IPS-NIHi11 (cell line): ENCODE measurements at regions not wholly inside any gene's neighbourhood (a gene's known extent, or its start where the extent isn't known, plus 50 kb on each side); places are given as distances from the start of the nearest gene placed in this dataset.
"Not testable (repeated sequence)": the region's sequence is repeated elsewhere in the genome, so short reads cannot be mapped to it uniquely, and the experiment has no call there.

Experiments used
- DNase-seq: peaks from one replicate; pipeline ENCODE4 v3.0.0; 2012; ENCODE audit warnings: mixed read lengths, low spot score

DNA sequence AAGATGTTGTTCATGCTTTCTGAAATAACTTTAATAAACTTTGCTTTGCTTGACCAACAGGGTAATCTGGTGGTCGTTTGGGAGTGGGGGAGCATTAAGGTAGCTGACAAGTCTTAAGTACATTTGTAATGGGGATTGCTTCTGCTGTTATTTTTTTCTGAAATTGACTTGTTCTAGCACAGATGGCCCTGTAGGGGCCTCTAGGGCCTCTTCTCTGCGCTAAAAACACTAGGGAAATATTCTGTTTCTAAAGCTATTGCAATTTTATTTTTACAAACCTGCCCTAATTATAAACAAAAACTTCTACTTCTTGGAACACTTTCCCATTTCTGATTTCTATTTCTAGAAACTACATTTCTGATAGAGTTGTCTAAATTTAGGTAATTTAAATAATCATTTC, 191.3 kb upstream of the KCNJ3 start:
- DNase-seq, result peak; percentile 28

DNA sequence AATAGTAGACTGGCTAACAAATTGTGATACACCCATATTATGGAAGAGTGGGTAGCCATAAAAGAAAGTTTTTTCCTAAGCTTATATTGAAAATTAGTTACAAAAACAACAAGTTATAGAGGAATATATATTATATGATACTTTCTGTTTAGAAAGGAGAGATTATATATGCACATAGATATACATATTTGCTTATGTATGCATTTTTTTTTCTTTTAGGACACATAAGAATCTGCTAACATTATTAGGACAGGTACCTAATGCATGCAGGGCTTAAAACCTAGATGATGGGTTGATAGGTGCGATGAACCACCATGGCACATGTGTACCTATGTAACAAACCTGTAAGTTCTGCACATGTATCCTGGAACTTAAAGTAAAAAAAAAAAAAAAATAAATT, 179.6 kb upstream of the KCNJ3 start:
- no peak for DNase-seq

DNA sequence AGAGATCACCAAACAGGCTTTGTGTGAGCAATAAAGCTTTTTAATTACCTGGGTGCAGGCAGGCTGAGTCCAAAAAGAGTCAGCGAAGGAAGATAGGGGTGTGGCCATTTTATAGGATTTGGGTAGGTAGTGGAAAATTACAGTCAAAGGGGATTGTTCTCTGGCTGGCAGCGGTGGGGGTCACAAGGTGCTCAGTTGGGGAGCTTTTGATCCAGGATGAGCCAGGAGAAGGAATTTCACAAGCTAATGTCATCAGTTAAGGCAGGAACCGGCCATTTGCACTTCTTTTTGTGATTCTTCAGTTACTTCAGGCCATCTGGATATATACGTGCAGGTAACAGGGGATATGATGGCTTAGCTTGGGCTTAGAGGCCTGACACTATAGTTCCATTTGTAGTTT, 177.5 kb upstream of the KCNJ3 start:
- DNase-seq, result not testable (repeated sequence)

DNA sequence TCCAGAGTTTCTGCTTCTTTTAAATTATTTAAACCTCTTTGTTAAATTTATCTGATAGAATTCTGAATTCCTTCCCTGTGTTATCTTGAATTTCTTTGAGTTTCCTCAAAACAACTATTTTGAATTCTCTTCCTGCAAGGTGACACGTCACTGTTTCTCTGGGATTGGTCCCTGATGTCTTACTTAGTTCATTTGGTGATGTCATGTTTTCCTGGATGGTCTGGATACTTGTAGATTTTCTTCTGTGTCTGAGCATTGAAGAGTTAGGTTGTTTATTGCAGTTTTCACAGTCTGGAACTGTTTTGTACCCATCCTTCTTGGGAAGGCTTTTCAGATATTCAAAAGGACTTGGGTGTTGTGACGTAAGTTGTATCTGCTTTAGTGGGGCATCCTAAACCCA, 172.3 kb upstream of the KCNJ3 start:
- DNase-seq, result no peak

DNA sequence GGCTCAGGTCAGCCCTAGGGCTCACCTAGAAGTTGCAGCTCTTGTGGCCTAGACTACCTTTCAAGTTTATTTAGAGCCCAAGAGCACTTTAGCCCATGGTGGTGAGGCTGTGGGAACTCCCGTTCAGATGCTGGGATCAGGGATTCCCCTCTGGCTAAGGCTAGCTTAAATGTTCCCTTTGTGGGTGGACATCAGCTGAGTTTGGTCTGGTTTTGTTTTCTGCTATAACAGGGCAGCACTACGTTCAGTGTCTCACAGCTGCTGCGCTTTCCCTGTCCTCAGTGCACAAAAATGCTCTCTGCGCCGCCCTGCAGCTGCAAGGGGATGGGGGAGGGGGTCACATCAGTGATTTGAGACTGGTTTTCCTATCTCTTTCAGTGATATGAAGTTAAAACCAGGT, 170.5 kb upstream of the KCNJ3 start:
- no peak for DNase-seq

DNA sequence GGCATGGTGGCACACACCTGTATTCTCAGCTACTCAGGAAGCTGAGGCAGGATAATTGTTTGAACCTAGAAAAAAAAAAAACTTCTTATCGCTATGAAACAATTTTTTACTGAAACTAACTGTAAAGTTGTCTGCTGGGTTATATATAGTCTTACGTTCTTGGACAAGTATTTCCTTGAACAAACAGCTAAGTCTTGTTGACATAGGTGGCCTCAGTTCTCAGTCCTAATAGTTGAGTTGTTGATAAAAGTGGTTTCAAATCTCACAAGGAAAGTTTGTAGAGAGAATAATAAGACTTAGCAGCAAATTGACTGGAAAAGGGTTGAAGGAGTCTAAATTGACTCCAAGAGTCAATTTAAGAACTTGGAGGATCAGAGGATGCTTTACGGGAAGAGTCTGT, 166.5 kb upstream of the KCNJ3 start:
- no peak for DNase-seq

DNA sequence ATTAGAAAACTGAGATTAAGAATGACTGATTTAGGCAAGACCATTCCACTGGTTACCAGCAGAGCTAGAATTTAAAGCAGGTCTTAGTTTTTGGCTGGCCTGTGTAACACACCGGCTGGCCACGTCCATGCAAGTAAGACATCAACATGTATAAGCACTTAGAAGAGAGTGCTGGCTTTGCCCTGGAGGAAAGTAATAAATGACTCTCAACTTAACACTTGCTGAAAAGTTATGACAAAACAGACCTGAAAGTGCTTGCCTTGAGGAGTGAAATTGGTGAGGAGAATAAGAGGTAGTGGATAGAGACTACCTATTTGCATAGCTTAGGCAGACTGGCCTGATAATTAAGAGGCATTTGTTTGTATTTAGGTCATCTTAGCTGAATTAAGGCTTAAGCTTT, 165.7 kb upstream of the KCNJ3 start:
- DNase-seq, result no peak

DNA sequence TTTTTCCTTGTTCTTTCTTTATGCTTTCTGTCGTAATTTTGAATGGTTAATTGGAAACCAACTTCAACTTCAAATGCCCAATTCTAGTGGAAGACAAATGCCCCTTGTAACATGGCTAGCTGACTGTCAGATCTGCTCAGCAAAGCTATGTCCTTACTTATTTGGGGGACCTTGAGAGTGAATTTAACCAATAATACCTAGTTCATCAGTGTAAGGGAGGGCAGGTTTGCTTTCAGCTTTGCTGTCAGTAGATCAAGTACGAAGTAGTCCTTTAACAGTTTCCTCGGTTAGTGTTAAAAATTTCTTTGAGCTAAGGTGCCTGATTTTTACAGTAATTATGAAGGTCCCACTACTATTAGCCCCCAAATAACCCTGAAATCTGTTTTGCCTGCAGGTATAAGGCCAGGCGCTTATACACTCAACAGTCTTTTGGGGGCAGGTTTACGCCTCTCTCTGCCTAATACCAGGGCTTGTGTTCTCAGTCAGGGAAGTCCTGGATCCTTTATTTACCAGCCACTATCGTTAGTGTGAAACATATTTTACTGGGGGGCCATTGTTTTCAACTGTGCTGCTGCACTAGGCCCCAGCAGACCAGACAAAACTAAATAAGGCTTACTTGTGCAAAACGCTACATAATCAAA, 165.1 kb upstream of the KCNJ3 start:
- DNase-seq, result no peak

DNA sequence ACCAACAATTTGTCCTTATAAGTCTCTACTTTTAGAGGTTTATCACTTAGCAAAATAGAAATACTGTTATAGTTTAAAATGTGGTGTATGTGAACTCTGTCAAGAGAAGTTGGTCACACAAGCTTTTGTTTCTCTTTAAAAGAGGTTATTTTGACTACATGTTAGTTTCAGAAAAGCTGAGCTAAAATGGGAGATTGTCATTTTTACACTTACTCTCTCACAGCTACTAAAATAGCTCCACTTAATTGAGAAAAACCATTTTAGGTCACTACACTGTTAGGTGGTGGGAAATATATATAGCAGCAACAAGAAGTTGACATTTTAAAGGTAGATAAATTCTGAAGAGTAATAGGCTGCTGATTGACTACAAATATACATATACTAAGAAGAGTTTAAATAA, 161.5 kb upstream of the KCNJ3 start:
- no peak for DNase-seq

DNA sequence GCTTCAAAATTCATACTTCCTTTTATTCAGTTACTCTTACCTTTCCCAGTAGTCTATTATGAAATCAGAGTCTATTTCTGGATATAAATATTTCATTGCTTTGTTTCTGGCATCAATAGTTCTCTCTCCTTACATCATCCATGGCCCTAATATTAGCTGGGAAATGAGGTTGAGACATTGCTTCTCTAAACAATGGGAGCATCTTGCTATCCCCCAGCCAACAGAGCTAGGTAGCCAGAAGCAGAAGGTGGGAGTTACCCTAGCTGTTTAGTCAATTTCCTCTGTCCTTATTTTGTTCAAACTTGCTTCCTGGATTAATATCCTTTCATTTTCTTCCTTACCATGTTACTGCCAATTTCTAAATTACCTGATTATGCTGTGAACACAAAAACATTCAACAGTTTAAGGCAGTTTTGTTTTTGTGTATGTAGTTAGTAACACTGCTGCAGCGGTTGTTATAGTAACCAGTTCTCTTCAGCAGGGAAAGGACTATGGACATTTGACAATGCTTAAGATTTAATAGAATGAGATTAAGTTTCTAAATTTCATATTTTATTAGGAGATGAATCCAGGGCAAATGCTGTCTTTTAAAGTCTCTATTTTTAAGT, 160.5 kb upstream of the KCNJ3 start:
- DNase-seq, result no peak

DNA sequence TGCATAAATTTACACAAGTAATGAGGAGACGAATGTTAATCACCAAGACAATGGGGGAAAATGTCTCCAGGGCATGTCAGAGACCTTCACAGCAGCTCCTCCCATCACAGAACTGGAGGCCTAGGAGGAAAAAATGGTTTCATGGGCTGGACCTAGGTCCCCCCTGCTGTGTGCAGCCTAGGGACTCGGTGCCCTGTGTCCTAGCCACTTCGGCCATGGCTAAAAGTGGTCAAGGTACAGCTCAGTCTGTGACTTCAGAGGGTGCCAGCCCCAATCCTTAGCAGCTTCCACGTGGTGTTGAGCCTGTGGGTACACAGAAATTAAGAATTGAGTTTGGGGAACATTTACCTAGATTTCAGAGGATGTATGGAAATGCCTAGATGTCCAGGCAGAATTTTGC, 152.2 kb upstream of the KCNJ3 start:
- DNase-seq, result no peak

DNA sequence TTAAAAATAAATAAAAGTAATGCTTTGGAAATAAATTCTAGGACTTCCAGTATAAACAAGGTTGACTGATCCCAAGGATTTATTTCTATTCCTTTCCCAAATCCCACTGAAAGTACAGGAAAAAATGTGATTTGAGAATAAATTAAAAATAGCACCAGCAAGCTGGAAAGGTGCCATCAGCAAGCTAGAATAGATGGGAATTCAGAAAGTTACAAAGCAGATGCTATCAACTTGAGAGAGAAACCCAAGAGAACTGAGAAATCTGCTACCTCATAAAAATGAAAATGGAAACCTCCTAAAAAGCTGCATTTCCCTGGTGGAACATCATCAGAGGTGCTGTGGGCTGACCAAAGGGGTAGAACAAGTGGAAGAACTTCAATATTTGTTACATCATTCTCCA, 148.6 kb upstream of the KCNJ3 start:
- no peak for DNase-seq

DNA sequence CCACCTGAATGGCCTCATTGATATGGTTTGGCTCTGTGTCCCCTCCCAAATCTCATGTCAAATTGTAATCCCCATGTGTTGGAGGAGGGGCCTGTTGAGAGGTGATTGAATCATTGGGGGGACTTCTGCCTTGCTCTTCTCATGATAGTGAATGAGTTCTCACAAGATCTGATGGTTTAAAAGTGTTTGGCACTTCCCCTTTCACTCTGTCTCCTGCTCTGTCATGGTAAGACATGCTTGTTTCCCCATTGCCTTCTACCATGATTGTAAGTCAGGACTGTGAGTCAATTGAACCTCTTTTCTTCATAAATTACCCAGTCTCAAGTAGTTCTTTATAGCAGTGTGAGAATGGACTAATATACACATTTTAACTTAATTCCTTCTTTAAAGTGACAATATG, 146.8 kb upstream of the KCNJ3 start:
- DNase-seq, result no peak

DNA sequence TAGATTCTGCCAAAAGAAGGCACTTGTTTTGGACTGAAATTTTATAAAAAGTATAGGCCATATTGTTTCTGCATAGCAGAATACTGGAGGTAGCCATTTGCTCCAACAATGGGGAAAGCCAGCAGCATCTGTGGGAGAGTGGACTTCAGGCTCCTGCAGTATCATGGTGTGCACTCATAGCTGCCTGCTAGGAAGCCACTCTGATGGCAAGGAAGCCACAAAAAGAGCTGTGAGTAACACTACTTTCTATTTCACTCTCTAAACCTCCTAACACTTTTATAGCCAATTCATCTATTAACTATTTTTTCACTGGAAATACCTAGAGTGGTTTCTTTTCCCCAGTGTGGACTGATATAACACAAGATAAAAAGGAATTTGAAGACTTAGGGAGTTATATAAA, 144.4 kb upstream of the KCNJ3 start:
- no peak for DNase-seq

DNA sequence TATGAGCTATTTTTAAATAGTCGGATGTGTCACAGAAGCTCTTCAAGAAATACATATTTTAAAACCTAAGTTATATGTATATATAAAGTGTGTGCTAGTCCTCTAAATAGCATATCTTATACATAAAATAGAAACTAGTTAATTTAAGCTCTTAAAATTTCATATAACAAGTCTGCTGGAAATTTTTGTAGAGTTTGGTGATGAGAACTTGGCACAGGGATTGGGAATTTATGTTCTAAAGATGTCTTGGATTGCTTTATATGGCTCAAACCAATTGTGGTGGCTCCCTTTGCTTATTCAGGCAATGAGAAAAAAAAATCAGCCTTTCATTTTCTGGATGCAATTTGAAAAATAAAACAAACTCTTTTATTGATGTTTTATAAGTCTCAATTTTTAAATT, 142.8 kb upstream of the KCNJ3 start:
- DNase-seq, result no peak

DNA sequence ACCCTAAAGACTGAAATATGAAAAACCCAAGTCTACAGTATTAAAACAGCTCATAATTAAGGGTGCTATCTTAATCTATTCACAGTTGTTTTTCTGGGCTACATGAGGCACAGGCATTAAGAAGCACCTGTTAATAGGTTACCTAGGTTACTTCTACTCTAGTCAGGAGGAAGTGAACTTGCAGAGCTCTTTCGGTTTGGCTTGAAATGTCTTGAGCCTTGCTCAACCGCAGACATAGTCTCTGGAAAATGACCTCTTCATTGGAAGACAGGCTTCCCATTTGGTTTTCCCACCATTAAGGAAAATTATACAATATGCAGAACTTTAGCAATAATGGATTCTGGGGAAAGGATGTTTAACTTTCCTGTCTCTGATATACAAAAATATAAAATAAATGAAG, 142.3 kb upstream of the KCNJ3 start:
- DNase-seq, result no peak

DNA sequence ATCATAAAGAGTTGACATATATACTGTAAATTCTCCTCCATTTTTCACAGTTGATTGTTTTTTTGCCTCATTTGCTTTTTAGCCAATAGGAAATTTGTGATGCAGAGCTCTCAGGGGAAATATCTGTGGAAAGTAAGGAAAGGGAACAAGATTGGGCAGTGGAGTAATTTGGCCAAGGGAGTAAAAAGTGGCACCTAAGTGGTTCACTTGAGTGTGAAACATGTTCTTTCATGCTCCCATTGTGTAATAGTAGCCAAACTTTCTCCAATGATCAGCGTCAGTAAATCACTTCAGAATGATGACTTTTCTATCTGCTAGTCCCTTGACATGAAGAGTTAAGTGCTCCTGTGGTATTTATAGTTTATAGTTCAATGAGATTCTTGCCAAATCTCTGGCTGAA, 141.9 kb upstream of the KCNJ3 start:
- no peak for DNase-seq

DNA sequence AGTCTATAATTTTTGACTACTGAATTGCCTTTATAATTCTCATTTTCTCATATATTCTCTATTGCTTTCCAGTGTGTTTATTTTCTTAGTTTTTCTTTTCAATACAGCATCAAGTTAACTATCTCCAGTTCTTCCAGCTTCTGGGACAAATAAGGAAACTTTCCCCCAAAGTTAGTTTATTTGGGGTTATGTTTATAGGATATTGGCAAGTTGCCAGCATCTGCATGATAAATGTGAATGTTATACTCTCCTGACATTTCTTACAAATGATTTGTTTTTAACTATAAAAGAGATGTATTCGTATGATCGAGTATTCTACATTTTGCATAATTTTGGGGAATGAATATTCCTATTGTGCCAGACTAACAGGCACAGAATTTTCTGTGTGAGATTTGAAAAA, 140.6 kb upstream of the KCNJ3 start:
- no peak for DNase-seq

DNA sequence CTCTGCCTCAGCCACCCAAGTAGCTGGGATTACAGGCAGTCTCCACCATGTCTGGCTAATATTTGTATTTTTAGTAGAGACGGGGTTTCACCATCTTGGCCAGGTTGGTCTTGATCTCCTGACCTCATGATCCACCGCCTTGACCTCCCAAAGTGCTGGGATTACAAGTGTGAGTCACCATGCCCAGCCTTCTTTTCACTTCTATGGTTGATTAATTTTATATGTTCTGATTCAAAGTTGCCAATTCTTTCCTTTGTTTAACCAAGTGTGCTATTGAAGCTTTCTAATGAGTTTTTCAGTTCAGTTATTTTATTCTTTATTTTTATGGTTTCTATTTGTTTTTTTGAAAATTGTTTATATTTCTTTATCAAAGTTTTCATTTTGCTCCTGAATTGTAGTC, 133.1 kb upstream of the KCNJ3 start:
- DNase-seq, result no peak

DNA sequence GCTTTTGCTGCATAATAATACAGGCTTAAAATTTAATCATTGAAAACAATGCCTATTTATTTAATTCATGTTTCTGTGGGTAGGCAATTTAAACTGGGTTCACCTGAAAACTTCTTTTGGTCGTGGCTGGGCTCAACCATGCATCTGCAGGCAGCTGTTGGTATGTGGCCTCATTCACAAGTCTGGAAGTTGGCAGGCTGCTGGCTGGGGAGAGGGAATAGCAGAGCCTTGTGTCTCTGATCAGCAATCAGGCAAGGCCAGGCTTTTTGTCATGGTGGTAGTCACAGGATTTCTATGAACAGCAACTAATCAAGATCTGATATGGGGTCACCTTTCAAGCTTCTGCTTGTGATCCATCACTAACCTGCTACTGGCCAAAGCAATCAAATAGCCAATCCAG, 130.1 kb upstream of the KCNJ3 start:
- no peak for DNase-seq

DNA sequence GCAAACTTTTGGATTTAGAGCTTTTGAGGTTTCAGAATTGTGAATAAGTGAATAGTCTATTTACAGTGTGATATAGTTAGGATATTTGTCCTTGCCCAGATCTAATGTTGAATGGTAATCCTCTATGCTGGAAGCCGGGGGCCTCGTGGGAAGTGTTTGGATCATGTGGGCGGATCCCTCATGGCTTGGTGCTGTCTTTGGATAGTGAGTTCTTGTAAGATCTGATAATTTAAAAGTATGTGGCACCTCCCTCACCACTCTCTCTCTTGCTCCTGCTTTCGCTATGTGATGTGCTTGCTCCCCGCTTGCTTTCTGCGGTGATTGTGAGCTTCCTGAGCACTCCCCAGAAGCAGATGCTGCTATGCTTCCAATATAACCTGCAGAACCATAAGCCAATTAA, 128.0 kb upstream of the KCNJ3 start:
- no peak for DNase-seq

DNA sequence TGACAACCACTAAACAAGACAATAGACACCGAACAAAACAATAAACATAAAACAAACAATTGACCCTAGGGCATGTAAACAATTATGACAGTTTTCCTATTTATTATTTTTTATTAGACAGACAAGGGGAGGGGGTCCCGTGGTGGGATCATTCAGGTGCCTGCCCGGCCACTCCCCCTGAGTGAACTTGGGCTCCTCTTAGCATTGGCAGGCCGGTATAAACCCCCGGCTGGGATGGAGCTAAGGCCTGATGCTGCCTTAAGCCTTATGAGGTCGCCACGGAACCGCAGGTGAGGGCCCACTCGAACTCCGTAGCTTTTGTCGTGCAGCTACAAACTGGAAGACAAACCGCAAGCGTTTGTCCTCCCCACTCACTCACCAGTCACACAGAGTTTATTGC, 121.8 kb upstream of the KCNJ3 start:
- DNase-seq, result not testable (repeated sequence)

DNA sequence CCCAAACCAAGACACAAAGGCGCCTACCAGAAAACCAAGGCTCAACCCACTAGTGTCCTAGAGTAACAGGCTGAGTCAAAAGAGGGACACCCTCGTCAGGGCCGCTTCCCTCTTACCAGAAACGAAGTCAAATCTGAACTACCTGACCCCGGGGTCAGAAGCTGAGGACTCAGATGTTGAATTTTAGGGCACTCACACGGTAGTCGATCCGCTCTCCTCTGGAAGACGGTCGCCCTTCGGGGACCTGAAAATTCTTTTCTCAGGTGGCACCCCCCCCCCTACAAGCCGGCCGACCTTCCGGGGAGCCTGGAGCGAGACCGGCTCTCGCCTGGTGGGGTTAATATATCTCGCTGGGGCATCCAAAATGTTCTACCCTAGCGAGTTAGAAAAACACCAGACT, 121.1 kb upstream of the KCNJ3 start:
- no peak for DNase-seq

DNA sequence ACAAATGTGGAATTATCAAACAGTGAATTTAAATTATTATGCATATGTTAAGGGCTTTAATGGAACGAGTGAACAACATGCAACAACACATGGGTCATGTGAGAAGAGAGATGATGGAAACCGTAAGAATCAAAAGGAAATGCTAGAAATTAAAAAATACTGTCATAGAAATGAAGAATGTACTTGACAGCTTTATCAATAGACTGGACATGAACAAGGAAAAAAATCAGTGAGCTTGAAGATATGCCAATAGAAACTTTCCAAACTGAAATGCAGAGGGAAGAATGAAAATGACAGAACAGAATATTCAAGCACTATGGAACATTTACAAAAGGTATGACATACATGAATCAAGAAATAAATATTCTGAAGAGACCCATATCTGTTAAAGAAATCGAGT, 117.7 kb upstream of the KCNJ3 start:
- no peak for DNase-seq

DNA sequence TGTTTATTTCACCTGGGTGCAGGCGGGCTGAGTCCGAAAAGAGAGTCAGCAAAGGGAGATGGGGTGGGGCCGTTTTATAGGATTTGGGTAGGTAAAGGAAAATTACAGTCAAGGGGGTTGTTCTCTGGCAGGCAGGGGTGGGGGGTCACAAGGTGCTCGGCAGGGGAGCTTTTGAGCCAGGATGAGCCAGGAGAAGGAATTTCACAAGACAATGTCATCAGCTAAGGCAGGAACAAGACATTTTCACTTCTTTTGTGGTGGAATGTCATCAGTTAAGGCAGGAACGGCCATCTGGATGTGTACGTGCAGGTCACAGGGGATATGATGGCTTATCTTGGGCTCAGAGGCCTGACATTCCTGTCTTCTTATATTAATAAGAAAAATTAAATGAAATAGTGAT, 115.8 kb upstream of the KCNJ3 start:
- not testable (repeated sequence) for DNase-seq
